HG02943 (cell line): ENCODE measurements at regions not wholly inside any gene's neighbourhood (a gene's known extent, or its start where the extent isn't known, plus 50 kb on each side); places are given as distances from the start of the nearest gene placed in this dataset.
"Not testable (repeated sequence)": the region's sequence is repeated elsewhere in the genome, so short reads cannot be mapped to it uniquely, and the experiment has no call there.

Source experiments
- ATAC-seq: cut with Tn5 transposase; IDR thresholded peaks from one replicate; pipeline ENCODE4 v1.9.1; 2021; ENCODE audit warnings: mild to moderate bottlenecking, low read depth, moderate library complexity; ENCODE audit not compliant: unreplicated experiment

- no peak for ATAC-seq
Measured at GRCh38 chr4:38367642-38368174, 296.3 kb upstream of the KLF3 start.

DNA sequence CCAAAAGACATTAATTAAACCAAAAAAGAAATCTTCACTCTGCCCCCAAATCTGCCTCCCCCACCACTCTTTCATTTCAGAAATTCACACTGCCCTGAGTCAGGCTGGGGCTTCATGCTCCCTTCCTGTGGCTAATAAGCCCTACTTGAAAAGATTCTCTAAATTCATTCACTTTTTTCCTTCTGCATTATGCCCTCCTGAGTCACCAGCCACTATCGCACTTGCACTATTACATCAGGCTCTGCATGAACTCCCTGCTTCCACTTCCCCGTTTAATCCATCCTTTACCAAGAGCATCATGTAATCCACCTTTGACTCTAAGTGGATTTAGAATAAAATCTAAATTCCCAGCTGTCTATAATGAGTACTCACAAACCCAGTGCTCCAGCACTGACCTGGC is 295.4 kb upstream of the KLF3 start:
- no peak for ATAC-seq

- no peak for ATAC-seq
Measured at GRCh38 chr4:38371391-38371851, 292.6 kb upstream of the KLF3 start.

GRCh38 chr4:38373375-38373774 is 290.6 kb upstream of the KLF3 start:
- no peak for ATAC-seq

DNA sequence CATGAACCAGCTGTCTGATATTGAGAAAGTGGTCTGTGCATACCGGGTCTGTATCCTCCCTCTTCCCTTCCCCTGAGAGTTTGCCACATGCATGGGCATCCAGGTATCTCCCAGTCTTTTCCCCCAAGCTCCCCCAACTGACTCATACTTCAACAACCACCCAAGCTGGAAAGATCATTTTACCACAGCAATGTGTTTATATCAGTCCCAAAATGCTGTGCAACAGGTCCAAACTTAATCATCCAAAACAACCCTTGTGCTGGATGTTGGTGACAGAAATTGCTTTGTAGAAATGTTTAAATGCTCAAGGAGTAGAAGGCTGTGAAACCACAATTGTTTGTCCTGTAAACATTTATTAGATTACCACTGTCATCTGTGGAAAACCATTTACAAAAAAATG is 286.8 kb upstream of the KLF3 start:
- no peak for ATAC-seq

DNA sequence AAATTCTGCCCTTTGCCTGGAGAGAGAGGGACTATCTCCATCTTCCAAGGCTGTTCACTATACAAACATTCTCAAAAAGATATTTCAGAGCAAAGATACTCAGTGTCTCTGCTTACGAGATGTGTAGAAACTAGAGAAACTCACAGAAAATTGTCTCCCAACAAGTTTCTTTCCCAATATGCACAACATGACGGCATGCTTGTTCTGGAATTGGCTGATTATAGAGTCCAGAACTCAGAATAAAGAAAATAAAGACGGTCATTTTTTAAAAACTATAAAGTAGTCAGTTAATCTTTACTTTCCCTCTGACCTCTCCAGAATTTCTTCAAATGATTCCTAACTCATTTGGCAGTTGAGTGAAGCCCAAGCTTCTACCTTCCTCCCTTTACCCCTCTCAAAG is 285.5 kb upstream of the KLF3 start:
- ATAC-seq: no peak

DNA sequence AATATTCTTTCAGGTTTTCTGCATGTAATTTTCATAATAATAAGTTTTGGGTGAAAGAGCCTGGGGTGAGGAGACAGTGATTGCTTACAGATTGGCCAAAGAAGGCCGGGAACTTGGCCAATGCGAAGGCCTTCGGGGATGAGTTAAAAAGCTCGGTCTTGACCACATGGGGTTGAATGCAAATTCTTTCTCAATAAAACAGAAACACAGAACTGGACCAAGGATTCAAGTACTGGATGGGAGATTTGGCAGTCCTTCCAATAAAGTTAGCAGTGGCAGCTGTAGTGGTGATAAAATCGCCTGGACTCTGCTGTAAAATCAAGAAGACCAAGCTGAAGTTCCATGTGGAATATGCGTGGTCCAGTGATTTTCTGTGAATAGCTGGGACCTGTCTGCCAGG is 282.2 kb upstream of the KLF3 start:
- ATAC-seq: no peak

DNA sequence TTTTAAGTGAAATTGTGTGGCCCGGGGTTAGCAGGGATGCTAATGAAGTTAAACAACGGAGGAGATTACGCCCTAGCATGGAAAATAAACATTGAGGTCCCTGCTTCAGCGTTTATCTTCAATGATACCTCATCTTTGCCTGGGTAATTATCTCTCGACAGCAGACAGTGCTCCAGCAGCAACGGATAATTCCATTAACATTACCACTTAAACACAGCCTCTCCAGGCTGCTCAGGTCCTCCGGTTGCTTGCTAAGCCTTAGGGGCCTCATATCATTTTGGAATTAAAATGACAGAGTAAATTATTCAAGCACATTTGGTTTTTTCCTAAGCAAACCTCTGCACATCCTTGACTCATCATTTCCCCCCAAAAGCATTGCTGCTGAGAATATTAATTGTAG is 281.5 kb upstream of the KLF3 start:
- no peak for ATAC-seq

- ATAC-seq: no peak
Measured at GRCh38 chr4:38383646-38384121, 280.3 kb upstream of the KLF3 start.

DNA sequence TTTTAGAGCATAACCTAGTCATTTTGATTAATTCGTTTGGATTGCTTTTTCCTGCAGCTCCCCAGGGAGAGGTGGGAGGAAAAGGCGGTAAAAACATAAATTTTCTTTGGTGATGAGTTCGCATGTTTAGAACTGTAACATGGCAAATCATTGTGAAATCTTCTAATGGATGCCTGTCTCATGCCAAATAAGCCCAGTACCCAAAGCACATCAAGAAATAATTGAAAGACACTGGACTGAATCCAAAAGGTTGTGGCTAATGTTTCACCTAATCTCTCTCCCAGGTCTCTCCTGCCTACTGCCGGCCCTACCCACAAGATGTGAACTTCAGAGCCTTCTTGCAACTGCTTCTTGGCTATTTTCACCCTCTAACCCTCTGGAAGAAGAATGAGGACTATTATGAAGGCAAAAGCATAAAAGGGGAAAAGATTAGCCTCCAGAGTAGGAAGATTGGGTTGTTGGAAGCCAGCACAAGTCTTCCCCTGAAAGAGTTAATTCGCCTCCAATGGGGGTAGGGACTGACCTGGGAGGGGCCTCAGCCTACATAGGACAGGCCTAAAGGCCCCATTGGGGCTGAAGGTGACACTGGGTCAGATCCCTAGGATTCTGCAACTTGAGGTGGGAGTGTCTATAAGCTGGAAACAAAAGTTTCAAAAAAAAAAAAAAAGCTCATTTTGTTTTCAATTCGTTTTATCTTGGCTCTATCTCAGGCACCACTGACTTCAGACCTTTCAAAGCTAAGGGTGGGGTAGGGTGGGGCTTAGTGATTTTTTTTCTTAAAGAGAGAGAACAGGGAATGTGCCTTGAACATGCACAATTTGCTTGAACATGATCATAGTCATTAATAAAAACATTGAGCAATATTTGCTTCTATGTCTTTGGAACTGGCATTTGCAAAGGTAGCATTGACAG is 278.6 kb upstream of the KLF3 start:
- no peak for ATAC-seq

DNA sequence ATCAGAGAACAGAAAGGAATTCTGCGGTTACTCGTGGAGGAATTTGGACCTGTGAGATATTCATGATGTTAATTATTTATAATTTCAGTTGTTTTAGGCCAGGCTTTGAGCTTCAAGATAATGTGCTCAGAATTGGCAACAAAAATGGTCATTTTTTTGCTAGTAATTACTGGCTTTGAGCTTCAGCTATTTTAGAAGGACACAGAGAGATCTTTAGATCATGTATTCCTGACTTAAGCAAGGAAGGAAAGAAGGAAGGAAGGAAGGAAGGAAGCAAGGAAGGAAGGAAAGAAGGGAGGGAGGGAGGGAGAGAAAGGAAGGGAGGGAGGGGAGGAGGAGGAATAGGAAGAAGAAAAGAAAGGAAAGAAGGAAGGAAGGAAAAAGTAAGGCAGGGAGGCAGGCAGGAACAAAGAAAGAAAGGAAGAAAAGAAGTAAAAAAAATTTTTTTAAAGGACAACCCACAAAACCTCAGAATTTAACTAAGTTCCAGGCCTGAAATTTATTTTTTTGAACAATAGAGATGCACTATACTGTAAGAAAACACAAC is 277.9 kb upstream of the KLF3 start:
- ATAC-seq: no peak

- ATAC-seq: no peak
Measured at GRCh38 chr4:38386654-38387188, 277.3 kb upstream of the KLF3 start.

GRCh38 chr4:38387348-38387747 is 276.7 kb upstream of the KLF3 start:
- no peak for ATAC-seq

- no peak for ATAC-seq
Measured at GRCh38 chr4:38387819-38388218, 276.2 kb upstream of the KLF3 start.

- not testable (repeated sequence) for ATAC-seq
Measured at GRCh38 chr4:38388907-38389306, 275.1 kb upstream of the KLF3 start.

DNA sequence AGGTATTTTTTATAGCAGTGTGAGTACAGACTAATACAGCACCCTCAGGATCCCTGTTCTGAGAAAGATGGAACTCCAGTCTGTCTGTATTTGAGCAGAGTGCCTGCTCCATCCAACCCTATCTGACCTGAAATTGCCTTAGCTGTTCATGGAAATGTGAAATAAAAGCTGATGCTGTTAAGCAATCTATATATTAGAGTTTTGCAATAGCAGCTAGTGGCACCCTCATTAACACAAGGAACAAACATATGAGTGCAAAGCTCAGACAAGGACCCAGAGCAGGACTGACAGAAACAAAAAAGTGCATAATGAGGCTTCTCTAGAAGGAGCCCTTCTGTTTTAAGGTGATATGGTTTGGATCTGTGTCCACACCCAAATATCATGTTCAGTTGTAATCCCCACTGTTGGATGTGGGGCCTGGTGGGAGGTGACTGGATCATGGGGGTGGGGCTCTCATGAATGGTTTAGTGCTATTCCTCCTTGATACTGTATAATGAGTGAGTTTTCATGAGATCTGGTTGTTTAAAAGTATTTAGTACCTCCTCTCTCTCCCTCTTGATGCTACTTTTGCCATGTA is 272.9 kb upstream of the KLF3 start:
- no peak for ATAC-seq

- no peak for ATAC-seq
Measured at GRCh38 chr4:38392223-38392855, 271.7 kb upstream of the KLF3 start.

GRCh38 chr4:38396091-38396490 is 267.9 kb upstream of the KLF3 start:
- no peak for ATAC-seq

- ATAC-seq: no peak
Measured at GRCh38 chr4:38396845-38397547, 267.0 kb upstream of the KLF3 start.

GRCh38 chr4:38400946-38401345 is 263.1 kb upstream of the KLF3 start:
- ATAC-seq: no peak
